HCT116 (cell line): ENCODE measurements at regions not wholly inside any gene's neighbourhood (a gene's known extent, or its start where the extent isn't known, plus 50 kb on each side); places are given as distances from the start of the nearest gene placed in this dataset.

ENCODE experiments used
- ATAC-seq: fragments of 200-7000 bp; cut with Tn5 transposase; 2 replicates; pipeline ENCODE4 v1.9.1; 2020; ENCODE audit warnings: mild to moderate bottlenecking, moderate library complexity
- BruUV-seq: library from RNA; stranded (reverse); fragments of 400-500 nt; replicated peaks from 2 replicates; lab custom pipeline; 2021; lab: Mats Ljungman, UMichigan
- CTCF ChIA-PET: fragments of 300-600 bp; sonication (Branson Sonifier 250); formaldehyde crosslinking; loops from one replicate; lab custom pipeline; 2021; ENCODE audit warnings: antibody characterized with exemption; lab: Charles Lee
- POLR2A ChIA-PET: fragments of 300-600, 350-600 bp; sonication (Branson Sonifier 250); formaldehyde crosslinking; loops from one replicate; lab custom pipeline; 2021; ENCODE audit warnings: antibody characterized with exemption; lab: Charles Lee
- RAD21 ChIA-PET, 2 experiments: fragments of 300-600 bp; sonication (Branson Sonifier 250); formaldehyde crosslinking; loops; one replicate each; lab custom pipeline; 2023; ENCODE audit warnings: low total read pairs in 2 of 2; ENCODE audit not compliant: uncharacterized antibody in 2 of 2, unreplicated experiment in 2 of 2, low non-redundant PET in 1 of 2; lab: Charles Lee
- DNase-seq: peaks from one replicate; pipeline ENCODE4 v3.0.0-alpha.2; 2010; ENCODE audit warnings: low read depth, low spot score
- H2AFZ ChIP-seq: fragments of 200-600 bp; shearing (Covaris generic), sonication (generic); 2 replicates; pipeline ENCODE4 v1.6.1; 2017; ENCODE audit warnings: low read depth, mixed run types, mixed read lengths, antibody characterized with exemption, low read length; ENCODE audit not compliant: poor library complexity, severe bottlenecking
- H3K27ac ChIP-seq: 2 replicates; pipeline ENCODE4 v1.5.1; 2012; ENCODE audit warnings: low read depth, low read length
- H3K27me3 ChIP-seq: fragments of 200-600 bp; sonication (generic); 2 replicates; pipeline ENCODE4 v1.6.1; 2016; ENCODE audit warnings: mixed run types, low read length, mixed read lengths; ENCODE audit not compliant: insufficient read depth
- H3K36me3 ChIP-seq, 2 experiments: fragments of 200-500 bp in 1 of 2; fragments of 200-600 bp in 1 of 2; sonication (Bioruptor generic) in 1 of 2; sonication (generic) in 1 of 2; 2 replicates each; pipeline versions ENCODE4 v1.5.1 to v1.6.1; 2014 to 2016; ENCODE audit warnings: low read length in 2 of 2, inconsistent platforms in 1 of 2, mixed read lengths in 1 of 2, mixed run types in 1 of 2; ENCODE audit not compliant: insufficient read depth in 2 of 2, control insufficient read depth in 1 of 2
- H3K4me1 ChIP-seq, 2 experiments: fragments of 200-600 bp in 1 of 2; sonication (generic) in 1 of 2; 2 replicates each; pipeline versions ENCODE4 v1.5.1 to v1.6.1; 2012 to 2017; ENCODE audit warnings: low read length in 2 of 2, inconsistent platforms in 1 of 2, mild to moderate bottlenecking in 1 of 2, mixed read lengths in 1 of 2, mixed run types in 1 of 2, moderate library complexity in 1 of 2; ENCODE audit not compliant: insufficient read depth in 2 of 2, control insufficient read depth in 1 of 2
- H3K4me2 ChIP-seq: fragments of 200-600 bp; sonication (generic); 2 replicates; pipeline ENCODE4 v1.6.1; 2017; ENCODE audit warnings: mixed run types, low read length, mixed read lengths
- H3K4me3 ChIP-seq, 2 experiments: fragments of 200-600 bp in 1 of 2; sonication (generic) in 1 of 2; replicated peaks in 1 of 2; 2 replicates each; pipeline ENCODE4 v1.5.1; 2011 to 2016; ENCODE audit warnings: low read length in 2 of 2, control low read depth in 1 of 2, low read depth in 1 of 2, mild to moderate bottlenecking in 1 of 2, mixed read lengths in 1 of 2, mixed run types in 1 of 2
- H3K79me2 ChIP-seq: fragments of 200-600 bp; sonication (generic); 2 replicates; pipeline ENCODE4 v1.6.1; 2017; ENCODE audit warnings: mild to moderate bottlenecking, mixed run types, low read length, moderate library complexity, mixed read lengths; ENCODE audit not compliant: insufficient read depth
- H3K9ac ChIP-seq: fragments of 200-600 bp; sonication (generic); 2 replicates; pipeline ENCODE4 v1.6.1; 2016; ENCODE audit warnings: low read length, mixed read lengths
- H3K9me2 ChIP-seq: fragments of 200-600 bp; sonication (generic), shearing (Covaris generic); 2 replicates; pipeline ENCODE4 v1.6.1; 2017; ENCODE audit warnings: mixed run types, mild to moderate bottlenecking, moderate library complexity; ENCODE audit not compliant: insufficient read depth
- H3K9me3 ChIP-seq, 2 experiments: fragments of 200-500 bp in 1 of 2; fragments of 200-600 bp in 1 of 2; sonication (Bioruptor generic) in 1 of 2; sonication (generic) in 1 of 2; 2 replicates each; pipeline ENCODE4 v1.6.1; 2014 to 2017; ENCODE audit warnings: low read length in 2 of 2, mixed read lengths in 2 of 2, inconsistent platforms in 1 of 2, low read depth in 1 of 2, mild to moderate bottlenecking in 1 of 2, mixed run types in 1 of 2, moderate library complexity in 1 of 2; ENCODE audit not compliant: control insufficient read depth in 1 of 2, insufficient read depth in 1 of 2
- H4K20me1 ChIP-seq: fragments of 200-600 bp; sonication (generic), shearing (Covaris generic); 2 replicates; pipeline ENCODE4 v1.6.1; 2017; ENCODE audit warnings: mixed run types, mild to moderate bottlenecking, moderate library complexity; ENCODE audit not compliant: insufficient read depth
- CEBPB ChIP-seq: IDR thresholded peaks from 2 replicates; pipeline ENCODE4 v1.6.1; 2012; ENCODE audit warnings: low read depth
- ELF1 ChIP-seq: IDR thresholded peaks from 2 replicates; pipeline ENCODE4 v1.6.1; 2012; ENCODE audit warnings: low read depth, borderline replicate concordance
- EZH2 ChIP-seq: fragments of 200-600 bp; sonication (generic); IDR thresholded peaks from 2 replicates; pipeline ENCODE4 v1.6.1; 2017; ENCODE audit warnings: antibody characterized with exemption, mixed run types
- FOSL1 ChIP-seq: IDR thresholded peaks from 2 replicates; pipeline ENCODE4 v1.6.1; 2012; ENCODE audit warnings: low read depth
- JUND ChIP-seq: IDR thresholded peaks from 2 replicates; pipeline ENCODE4 v1.6.1; 2012
- POLR2A ChIP-seq: IDR thresholded peaks from 2 replicates; pipeline ENCODE4 v1.7.0; 2011; ENCODE audit warnings: borderline replicate concordance; ENCODE audit not compliant: insufficient read depth, insufficient read length; ENCODE audit errors: extremely low read depth
- POLR2AphosphoS5 ChIP-seq: IDR thresholded peaks from 2 replicates; pipeline ENCODE4 v1.6.1; 2011; ENCODE audit warnings: mild to moderate bottlenecking, low read depth, low read length, moderate library complexity
- RAD21 ChIP-seq: IDR thresholded peaks from 2 replicates; pipeline ENCODE4 v1.6.1; 2012; ENCODE audit warnings: low read depth, mild to moderate bottlenecking
- REST ChIP-seq: IDR thresholded peaks from 2 replicates; pipeline ENCODE4 v1.6.1; 2012; ENCODE audit warnings: low read depth
- SIN3A ChIP-seq: IDR thresholded peaks from 2 replicates; pipeline ENCODE4 v1.6.1; 2012; ENCODE audit warnings: low read depth
- SP1 ChIP-seq: IDR thresholded peaks from 2 replicates; pipeline ENCODE4 v1.6.1; 2012; ENCODE audit warnings: low read depth
- TCF7L2 ChIP-seq: IDR thresholded peaks from 2 replicates; pipeline ENCODE4 v1.7.0; 2011; ENCODE audit warnings: borderline replicate concordance, inconsistent platforms; ENCODE audit not compliant: insufficient read depth, insufficient read length; ENCODE audit errors: extremely low read depth
- YY1 ChIP-seq: IDR thresholded peaks from 2 replicates; pipeline ENCODE4 v1.6.1; 2011; ENCODE audit warnings: low read length, low read depth, moderate library complexity, mild to moderate bottlenecking; ENCODE audit not compliant: insufficient replicate concordance; ENCODE audit errors: extremely low read depth
- ZFX ChIP-seq: fragments of 450-650 bp; IDR thresholded peaks from 2 replicates; pipeline ENCODE4 v1.6.1; 2017
- intact Hi-C: fragments of 100-400 bp; cut with micrococcal nuclease; formaldehyde crosslinking; loops from 2 replicates; pipeline ENCODE4 v1.10.0; 2022
- TF ChIP-seq, protein P1 (sequence below): IDR thresholded peaks from 2 replicates; pipeline ENCODE4 v1.6.1; 2011; ENCODE audit warnings: mild to moderate bottlenecking, low read length, moderate library complexity; ENCODE audit not compliant: insufficient replicate concordance; ENCODE audit errors: extremely low read depth
- TF ChIP-seq, protein P2 (sequence below), 3 experiments: fragments of 200-600 bp in 1 of 3; sonication (generic) in 1 of 3; IDR thresholded peaks in 2 of 3; conservative IDR thresholded peaks in 1 of 3; 2 replicates each; pipeline ENCODE4 v1.5.1; 2012 to 2017; ENCODE audit warnings: low read depth in 2 of 3, low read length in 2 of 3, antibody characterized with exemption in 1 of 3, borderline replicate concordance in 1 of 3, control low read depth in 1 of 3, mild to moderate bottlenecking in 1 of 3, mixed read lengths in 1 of 3, mixed run types in 1 of 3, moderate library complexity in 1 of 3; ENCODE audit not compliant: insufficient read depth in 1 of 3
- TF ChIP-seq, protein P3 (sequence below): IDR thresholded peaks from 2 replicates; pipeline ENCODE4 v1.6.1; 2012

GRCh38 chr11:79937676-79938334, 497.0 kb upstream of the TENM4 start:
- Histone ChIP-seq H3K27ac (no peak overlapping the region), H3K27me3 (no peaks in the 10 kb centered on the region), H3K9me2 (no peaks in the 10 kb centered on the region)
- TF ChIP-seq SP1: no peak
- no peak for TF ChIP-seq JUND
- TF ChIP-seq, protein P1, sequence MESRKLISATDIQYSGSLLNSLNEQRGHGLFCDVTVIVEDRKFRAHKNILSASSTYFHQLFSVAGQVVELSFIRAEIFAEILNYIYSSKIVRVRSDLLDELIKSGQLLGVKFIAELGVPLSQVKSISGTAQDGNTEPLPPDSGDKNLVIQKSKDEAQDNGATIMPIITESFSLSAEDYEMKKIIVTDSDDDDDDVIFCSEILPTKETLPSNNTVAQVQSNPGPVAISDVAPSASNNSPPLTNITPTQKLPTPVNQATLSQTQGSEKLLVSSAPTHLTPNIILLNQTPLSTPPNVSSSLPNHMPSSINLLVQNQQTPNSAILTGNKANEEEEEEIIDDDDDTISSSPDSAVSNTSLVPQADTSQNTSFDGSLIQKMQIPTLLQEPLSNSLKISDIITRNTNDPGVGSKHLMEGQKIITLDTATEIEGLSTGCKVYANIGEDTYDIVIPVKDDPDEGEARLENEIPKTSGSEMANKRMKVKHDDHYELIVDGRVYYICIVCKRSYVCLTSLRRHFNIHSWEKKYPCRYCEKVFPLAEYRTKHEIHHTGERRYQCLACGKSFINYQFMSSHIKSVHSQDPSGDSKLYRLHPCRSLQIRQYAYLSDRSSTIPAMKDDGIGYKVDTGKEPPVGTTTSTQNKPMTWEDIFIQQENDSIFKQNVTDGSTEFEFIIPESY: no peak
- TF ChIP-seq, protein P2, sequence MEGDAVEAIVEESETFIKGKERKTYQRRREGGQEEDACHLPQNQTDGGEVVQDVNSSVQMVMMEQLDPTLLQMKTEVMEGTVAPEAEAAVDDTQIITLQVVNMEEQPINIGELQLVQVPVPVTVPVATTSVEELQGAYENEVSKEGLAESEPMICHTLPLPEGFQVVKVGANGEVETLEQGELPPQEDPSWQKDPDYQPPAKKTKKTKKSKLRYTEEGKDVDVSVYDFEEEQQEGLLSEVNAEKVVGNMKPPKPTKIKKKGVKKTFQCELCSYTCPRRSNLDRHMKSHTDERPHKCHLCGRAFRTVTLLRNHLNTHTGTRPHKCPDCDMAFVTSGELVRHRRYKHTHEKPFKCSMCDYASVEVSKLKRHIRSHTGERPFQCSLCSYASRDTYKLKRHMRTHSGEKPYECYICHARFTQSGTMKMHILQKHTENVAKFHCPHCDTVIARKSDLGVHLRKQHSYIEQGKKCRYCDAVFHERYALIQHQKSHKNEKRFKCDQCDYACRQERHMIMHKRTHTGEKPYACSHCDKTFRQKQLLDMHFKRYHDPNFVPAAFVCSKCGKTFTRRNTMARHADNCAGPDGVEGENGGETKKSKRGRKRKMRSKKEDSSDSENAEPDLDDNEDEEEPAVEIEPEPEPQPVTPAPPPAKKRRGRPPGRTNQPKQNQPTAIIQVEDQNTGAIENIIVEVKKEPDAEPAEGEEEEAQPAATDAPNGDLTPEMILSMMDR (IDR thresholded peaks at IDR 0.05 in 2 of 3, conservative IDR thresholded peaks at IDR 0.05 in 1 of 3; ENCODE audit: borderline replicate concordance in 1 of 3, insufficient read depth in 1 of 3, low read depth in 2 of 3, low read length in 2 of 3): no peak
- TF ChIP-seq FOSL1: no peak
- no peak for TF ChIP-seq POLR2A
- no peak for TF ChIP-seq ZFX
- TF ChIP-seq RAD21: no peak
- no peak for TF ChIP-seq CEBPB
- no peak for TF ChIP-seq SIN3A
- no peak for TF ChIP-seq YY1
- TF ChIP-seq TCF7L2: no peak
- no peak for TF ChIP-seq REST
- TF ChIP-seq EZH2: no peak
- TF ChIP-seq, protein P3, sequence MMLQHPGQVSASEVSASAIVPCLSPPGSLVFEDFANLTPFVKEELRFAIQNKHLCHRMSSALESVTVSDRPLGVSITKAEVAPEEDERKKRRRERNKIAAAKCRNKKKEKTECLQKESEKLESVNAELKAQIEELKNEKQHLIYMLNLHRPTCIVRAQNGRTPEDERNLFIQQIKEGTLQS: no peak
- TF ChIP-seq POLR2AphosphoS5: no peak
- no peak for TF ChIP-seq ELF1
- TF ChIP-seq, all 23 proteins: peak for 0
- no peak overlapping the region for H3K9ac ChIP-seq
- H3K9me3 ChIP-seq: peaks cover 0 to 13% of the 10 kb centered on the region in 2 experiments; a peak in 2 of 4 replicates
- no peaks in the 10 kb centered on the region for H3K79me2 ChIP-seq
- no TSS peak for BruUV-seq
- no peaks in the 10 kb centered on the region for H3K4me1 ChIP-seq
- no peak for ATAC-seq
- H3K36me3 ChIP-seq: no peaks in the 10 kb centered on the region
- no peaks in the 10 kb centered on the region for H4K20me1 ChIP-seq
- H2AFZ ChIP-seq: no peak overlapping the region
- intact Hi-C loops: no loop called here
- no peak overlapping the region for H3K4me2 ChIP-seq
- POLR2A ChIA-PET: no interaction called here
- no peak overlapping the region for H3K4me3 ChIP-seq
- RAD21 ChIA-PET: no interaction called here
- CTCF ChIA-PET: no interaction called here
- DNase-seq: no peak
